Kasumi-1 (cell line): ENCODE measurements at regions not wholly inside any gene's neighbourhood (a gene's known extent, or its start where the extent isn't known, plus 50 kb on each side); places are given as distances from the start of the nearest gene placed in this dataset.

Experiments used
- DNase-seq, 2 experiments: peaks; one replicate each; lab custom pipeline; 2025; lab: John Stamatoyannopoulos, UW

GRCh38 chr18:43482136-43482535, 204.8 kb upstream of the SYT4 start:
- DNase-seq = no peak

GRCh38 chr18:43482600-43482999, 205.3 kb upstream of the SYT4 start:
- DNase-seq = no peak

DNA sequence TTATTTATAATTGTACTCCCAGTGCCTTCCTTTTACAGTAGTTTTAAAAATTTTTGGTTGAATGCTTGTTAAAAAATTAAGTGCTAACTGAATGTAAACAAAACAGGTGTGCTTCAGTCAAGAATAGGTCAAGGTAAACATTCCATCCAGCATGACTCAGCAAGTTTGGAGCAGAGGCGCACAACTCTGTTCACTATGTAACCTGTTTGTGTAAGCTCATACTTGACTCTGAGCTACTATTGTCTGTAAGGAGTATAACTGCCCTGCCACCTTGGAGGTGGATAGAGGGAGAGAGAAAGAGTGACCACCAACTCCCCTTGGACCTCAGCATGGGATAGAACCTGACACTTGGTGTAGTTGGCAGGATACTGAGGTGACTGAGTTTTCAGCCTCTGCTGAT, 207.4 kb upstream of the SYT4 start:
- no peak for DNase-seq

DNA sequence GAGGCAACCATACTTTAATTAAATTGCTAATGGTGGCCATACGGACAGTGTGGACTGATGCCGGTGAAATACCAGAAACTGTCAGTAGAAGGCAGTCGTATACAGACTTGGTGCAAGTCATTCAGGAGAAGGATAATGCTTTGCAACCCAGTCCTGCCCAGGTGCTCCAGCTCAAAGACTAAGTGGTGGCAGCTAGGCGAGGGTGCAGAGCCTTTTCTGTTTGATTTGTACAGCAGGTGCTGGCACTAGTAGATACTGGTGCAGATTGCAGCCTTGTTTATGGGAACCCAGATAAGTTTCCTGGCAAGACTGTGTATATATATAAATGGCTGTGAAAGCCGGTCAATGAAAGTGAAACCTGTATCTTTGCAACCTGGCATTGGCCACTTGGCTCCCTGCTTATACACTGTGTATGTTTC, 208.3 kb upstream of the SYT4 start:
- no peak for DNase-seq

DNA sequence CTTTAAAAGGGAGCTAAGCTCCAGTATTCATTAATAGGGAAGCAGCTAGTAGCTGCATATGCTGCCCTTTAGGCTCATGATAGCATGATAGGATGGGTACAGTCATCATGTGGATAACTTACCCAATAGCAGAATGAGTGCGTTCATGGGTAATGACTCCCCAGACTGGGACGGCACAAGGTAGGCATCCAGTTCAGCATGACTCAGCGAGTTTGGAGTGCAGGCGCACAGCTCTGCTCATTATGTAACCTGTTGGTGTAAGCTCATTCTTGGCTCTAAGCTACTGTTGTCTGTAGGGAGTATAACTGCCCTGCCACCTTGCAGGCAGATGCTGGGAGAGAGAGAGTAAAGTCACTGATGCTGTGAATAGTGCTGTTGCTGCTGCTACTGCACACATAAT, 209.2 kb upstream of the SYT4 start:
- DNase-seq = no peak

DNA sequence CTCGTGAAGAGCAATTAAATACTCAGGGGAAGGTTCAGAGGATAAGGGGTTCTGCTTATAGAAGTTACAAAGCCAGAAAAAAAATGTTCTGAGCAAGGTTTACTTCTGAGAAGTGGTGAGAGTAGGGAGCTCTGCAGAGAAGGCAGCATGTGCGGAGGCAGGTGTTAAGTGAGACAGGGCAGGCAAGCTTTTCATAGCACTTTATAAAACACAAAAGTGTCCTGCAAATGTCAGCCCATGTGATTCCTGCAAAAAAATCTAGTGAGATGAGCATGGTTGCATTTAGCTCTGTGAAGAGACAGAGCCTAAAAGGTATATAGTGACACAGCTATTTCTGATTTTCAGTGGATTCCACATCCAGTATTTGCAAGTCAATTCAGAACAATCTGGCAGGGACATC, 223.8 kb upstream of the SYT4 start:
- no peak for DNase-seq

GRCh38 chr18:43506935-43507334, 229.6 kb upstream of the SYT4 start:
- DNase-seq = no peak

- DNase-seq = no peak
Measured at GRCh38 chr18:43507842-43508481, 230.7 kb upstream of the SYT4 start.

DNA sequence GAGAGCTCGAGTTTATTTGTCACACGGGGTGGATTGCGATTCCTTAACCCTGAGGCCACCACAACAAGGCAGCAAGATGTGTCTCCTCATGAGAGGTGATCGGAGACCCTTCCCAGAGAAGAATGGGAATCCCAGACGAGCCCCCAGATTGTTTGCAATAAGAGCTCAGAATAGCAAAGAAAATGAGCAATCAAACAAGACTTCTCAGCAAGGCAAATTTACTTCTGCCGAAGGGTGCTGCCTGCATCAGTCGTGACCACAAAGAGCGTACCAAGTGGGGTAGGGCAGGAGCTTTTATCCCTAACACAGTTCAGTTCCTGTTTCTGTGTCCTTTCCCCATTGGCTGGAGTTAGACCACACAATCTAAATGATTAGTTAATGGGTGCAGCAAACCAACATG, 237.5 kb upstream of the SYT4 start:
- DNase-seq = no peak

GRCh38 chr18:43515481-43515880, 238.2 kb upstream of the SYT4 start:
- no peak for DNase-seq

DNA sequence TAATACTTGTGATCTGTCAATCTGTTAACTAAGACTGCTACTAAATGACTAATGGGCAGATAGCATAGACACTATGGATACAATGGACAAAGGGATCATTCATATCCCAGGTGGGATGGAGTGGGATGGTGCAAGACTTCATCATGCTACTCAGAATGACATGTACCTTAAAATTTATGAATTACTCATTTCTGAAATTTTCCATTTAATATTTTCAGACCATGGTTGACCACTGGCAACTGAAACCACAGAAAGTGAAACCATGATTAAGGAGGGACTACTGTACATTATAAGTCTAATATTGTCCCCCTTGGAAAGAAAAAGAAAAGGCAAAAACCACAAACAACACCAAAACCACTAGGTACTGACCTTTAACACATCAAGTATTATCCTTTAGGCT, 247.0 kb upstream of the SYT4 start:
- no peak for DNase-seq

- DNase-seq = no peak
Measured at GRCh38 chr18:43525169-43525568, 247.9 kb upstream of the SYT4 start.

DNA sequence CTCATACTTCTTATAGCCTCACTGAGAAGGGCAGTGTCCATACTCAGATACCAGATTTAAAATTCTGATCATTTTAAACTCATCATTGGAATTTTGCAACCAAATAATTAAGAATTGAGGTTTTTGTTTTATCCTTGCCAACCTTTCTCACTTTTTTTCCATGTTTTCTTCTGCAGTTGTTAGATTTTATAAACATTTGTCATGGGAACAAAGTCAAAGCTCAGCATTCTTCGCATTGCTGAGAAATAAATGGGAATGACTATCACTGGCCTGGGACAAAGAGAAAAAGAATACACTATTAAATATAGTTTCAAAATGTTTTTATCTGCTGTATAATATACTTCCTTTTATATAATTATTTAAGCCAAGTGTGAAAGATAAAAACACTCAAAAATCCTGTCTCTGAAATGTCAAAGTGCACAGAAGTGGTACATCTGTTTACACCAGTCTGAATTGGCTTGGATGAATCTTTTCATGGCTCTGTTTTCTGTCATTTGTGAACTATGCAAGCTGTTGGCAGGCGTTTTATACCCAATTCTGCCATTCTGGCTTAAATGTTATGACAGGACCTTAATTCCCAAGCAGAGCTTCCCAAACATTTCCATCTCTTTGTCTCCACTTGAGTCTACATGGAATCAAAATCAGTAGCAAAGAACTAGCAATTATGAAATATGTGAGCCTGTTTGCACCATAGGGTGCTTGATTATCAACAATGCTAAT, 249.3 kb upstream of the SYT4 start:
- DNase-seq = no peak

- DNase-seq = no peak
Measured at GRCh38 chr18:43531438-43531837, 254.1 kb upstream of the SYT4 start.

GRCh38 chr18:43533371-43533770, 256.1 kb upstream of the SYT4 start:
- DNase-seq = no peak

DNA sequence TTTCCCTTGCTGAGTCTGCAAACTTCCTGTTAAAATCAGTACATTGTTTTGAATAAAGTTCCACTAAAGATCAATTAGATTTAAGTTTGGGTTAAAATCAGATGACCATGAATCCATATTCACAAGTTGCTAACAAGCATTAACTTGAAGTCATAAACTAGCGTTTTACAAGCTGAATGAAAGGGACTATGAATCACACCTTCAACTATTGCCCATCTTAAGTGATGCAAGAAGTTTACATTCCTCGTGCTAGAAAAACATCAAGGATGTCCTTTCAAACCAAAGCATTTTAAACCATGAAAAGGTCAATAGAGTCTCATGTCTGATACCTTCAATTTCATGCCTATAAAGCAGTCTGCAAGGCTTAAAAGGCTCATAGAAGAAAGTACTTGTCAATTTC, 257.2 kb upstream of the SYT4 start:
- no peak for DNase-seq

DNA sequence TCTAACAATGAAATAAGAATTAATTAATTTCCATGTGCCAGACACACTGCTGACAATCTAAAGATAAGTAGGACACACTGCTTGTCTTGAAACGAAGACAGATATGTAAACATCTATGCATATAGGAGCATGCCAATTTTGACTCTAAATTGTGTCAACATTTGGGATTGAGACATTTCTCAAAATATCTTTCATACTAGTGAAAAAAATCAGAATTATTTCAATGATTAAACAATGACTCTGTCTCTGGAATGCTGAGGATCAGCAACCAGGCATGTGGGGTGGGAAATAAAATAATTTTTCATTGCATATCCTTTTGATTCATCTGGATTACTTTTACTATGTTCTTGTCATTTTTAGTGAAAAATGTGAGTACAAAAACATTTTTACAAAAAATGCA, 262.6 kb upstream of the SYT4 start:
- no peak for DNase-seq

DNA sequence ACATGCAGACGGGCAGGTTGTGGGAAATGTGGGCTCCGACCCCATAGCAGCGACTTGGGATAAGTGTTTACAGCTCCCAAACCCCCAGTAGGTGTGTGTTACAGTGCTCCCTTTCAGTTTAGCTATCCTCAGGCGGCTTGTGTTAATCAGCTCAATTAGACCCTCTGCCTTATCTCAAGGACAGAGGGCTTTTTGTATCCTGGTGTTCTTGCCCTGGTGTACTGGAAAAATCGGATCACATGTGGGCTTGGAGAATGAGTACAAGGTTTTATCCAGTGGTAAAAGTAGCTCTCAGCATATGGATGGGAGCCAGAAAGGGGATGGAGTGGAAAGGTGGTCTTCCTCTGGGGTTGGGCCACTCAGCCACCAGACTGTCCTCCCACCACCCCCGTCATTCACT, 264.7 kb upstream of the SYT4 start:
- no peak for DNase-seq

DNA sequence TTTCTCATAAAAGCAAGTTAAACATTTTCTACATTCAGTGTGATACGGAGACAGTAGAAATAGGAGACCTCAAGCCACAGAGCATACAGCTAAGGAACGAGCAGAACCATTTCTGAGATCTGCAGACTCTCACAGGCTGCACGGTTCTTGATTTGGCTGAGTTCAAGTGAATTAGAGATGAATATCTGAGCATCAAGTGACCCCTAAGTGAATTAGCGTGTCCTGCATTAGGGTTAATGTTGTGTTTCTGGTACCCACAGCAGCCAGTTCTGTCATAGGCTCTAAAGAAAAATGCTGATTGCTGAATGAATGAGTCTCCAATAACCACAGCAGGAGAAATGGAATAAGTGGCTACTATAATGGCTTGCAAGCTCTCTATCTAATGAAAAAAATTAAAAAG, 265.9 kb upstream of the SYT4 start:
- DNase-seq = no peak

DNA sequence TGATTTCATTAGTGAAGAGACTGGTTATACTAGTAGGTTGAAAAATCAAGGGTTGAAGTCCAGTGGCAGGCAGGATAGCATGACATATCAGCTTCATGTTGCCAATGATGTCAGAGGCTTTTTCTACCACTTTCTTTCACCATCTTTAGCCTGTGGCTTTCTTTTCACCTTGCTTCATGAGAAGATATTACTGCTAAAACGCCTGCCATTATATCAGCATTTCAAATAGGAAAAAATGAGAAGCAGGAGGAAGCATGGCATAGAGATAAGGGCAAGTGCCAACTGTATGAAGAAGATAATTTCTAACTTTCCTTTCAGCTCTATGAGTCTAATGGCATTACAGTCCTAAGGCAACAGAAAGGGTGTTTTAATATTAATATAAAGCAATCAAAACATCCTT, 270.2 kb upstream of the SYT4 start:
- DNase-seq = no peak

GRCh38 chr18:43559507-43559906, 282.2 kb upstream of the SYT4 start:
- DNase-seq = no peak

- peak; percentile 57 to 82 for DNase-seq
Measured at GRCh38 chr18:43563780-43564179, 286.5 kb upstream of the SYT4 start.

GRCh38 chr18:43570593-43570992, 293.3 kb upstream of the SYT4 start:
- DNase-seq = no peak

DNA sequence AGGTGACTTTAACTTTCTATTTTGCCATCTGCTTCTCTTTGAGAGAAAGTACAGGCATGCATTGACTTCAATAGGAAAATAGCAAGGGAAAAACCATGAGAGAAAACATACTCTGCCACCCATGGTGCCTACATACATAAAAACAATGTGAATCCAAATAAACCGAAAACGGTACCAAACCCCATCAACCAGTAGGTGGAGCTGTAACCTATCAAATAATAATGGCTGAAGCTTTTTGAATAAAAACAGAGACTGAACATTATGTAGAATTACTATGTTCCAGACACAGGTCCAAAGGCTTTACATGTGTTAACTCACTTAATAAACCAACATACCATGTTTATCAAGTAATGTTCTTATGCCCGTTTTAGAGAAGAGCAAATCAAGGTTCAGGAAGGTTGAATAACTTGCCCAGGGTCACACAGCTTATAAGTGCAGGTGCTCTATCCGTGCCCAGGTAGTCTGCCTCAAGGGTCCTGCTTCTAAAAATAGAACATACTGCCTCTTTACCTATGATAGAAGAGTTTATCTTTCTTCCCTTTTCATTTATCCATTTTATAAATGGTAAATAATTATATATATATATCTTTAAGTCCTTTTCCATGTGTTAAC, 293.9 kb upstream of the SYT4 start:
- DNase-seq = peak; percentile 56 to 68
